ENCODE measurements at regions not wholly inside any gene's neighbourhood (a gene's known extent, or its start where the extent isn't known, plus 50 kb on each side); places are given as distances from the start of the nearest gene placed in this dataset.
A peak's percentile ranks its signal among the peaks of the same experiment; 100 is the strongest.

DNA sequence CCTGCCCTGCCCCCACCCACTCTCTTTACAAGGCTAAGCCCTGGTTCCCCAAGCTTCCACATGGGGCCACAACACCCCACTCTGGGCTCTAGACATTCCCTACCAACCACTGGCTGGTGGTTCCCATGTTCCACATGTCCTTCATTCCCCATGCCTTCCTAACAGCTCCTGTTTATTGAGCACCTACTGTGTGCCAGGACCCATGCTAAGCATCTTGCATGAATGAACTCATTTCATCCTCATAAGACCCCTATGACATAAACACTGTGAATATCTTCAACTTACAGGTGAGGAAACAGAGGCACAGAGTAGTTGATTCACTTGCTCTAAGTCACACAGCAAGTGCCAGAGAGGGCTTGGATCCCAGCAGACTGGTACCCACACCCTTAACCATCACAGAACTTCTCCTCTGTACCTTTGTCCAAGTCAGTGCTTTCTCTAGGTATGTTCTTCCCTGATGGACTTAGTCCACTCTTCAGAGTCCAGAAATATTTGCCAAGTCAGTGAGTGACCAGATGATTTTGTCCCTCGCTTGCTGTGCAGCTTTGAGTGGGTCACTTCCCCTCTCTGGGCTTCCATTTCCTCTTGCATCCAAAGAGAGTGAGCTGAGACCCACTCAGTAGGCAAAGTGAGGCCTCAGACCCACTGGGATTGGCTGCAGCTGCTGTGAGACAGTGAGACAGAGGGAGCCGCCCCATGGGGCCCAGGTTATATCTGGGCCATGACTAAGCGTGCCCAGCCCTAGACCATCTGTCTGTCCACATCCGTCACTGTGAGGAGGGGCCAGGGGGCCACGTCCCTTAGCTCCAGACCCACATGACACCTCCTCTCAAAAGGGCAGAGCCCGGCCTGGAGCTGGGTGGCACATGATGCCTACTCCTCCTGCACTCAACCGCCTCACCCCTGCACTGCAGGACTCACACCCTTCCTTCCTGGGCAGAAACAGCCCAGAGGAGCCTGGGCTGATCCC lies 132.4 kb downstream of the MN1 start:
- DNase-seq (ENCODE audit: low spot score), result no peak

DNA sequence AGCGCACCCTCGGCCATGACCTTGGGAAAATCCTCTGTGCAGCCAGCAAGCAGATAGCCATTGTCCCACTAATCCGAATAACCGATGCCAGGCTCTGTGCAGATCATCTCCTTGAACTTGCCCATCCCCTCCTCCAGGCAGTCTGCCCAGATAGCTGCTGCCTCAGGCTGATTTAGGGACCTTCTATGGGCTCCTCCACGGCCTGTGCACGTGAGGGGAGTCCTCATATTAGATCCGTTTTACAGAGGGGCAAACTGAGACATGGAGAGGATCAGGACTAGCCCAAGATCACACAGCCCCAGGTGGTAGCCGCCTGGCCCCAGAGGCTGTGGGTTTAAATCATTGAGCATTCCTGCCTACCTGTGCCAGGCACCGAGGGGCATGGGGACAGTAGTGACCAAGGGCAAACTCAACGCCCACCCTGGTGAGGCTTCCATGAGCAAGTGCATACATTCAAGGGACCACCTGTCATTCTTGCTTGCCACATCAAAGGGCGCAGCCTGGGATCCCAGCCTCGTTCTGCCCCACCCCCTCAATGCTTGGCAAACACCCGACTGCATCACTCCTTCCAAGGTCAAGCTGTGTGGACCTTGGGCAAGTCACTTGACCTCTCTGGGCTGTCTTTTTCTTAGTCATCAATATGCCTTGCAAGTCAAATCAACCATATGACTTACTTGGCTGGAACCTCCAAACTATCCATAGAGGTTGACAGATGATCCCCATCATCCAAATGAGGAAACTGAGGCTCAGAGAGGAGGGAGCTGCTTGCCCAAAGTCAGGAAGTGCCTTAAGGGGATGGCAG lies 131.6 kb downstream of the MN1 start:
- no peak for DNase-seq (ENCODE audit: low spot score)

DNA sequence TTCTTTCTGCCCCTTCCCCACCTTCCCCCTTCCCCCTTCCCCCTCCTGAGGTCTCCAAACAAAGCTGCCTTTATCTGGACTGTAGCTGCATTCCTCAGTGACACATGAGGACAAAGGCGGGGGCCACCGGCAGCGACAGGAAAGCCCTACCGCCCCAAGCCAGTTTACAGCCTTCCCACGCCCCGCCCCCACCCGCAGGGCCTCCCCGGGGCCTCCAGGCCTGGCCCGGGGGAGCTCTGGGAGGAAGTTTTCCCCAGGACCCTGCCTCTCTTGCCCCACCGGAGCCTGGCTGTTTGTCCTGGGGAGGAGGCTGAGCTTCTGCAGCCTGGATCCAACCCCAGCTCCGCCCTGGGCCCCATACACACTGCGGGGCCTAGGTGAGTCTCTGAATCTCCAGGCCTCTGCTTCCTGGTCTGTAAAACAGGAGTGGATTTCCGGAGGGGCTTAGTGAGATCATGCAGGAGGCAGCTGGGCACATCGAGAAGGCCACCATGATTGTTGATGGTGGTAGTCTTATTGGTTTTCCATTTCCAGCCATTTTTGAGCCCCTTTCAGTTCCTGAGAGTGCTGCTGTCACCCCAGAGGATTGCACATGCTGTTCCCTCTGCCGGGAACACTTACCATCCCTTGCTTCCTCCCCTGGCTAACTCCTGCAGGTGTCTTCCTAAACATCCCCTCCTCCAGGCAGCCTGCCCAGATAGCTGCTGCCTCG lies 130.7 kb downstream of the MN1 start:
- DNase-seq (ENCODE audit: low spot score), result peak; percentile 65

DNA sequence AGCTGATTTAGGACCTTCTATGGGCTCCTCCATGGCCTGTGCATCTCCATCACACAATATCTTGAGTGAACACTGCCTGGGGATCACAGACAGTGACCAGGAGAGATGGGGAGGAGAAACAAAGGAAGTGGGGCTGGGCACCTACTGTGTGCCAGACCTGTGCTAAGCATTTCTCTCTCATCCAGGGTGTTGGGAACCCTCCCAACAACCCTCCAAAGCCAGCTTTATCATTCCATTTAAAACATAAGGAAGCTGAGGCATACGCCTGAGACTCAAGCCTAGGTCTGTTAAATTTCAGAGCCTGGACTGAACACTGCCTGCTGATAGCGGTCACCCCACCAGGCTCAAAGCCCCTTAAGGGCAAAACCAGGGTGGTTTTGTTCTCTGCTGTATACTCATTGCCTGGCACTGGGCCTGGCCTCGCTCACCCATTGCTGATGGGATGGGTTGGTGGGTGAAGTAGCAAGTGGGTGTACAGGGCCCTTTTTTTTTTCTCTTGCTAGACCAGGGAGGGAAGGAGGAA lies 130.1 kb downstream of the MN1 start:
- no peak for DNase-seq (ENCODE audit: low spot score)

DNA sequence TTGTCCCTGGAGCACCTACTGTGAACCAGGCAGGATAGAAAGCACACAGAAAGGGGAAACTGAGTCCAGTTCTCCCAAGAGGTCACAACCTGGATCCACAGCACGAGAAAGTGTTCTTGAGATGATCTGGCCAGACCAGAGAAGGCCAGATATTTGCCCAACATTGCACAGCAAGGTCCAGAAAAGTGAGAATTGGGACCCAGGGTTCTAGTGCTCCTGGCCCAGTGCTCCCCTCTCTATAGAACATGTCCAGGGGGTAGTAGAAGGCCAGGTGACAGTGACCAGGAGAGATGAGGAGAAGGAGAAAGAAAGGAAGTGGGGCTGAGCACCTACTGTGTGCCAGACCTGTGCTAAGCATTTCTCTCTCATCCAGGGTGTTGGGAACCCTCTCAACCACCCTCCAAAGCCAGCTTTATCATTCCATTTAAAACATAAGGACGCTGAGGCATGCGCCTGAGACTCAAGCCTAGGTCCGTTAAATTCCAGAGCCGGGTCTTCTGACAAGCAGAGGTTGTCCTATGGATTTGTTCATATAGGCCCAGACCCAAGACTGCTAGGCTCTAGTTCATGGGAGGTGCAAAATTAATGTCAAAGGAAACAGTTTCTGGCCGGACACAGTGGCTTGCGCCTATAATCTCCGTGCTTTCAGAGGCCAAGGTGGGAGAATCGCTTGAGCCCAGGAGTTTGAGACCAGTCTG lies 128.7 kb downstream of the MN1 start:
- DNase-seq (ENCODE audit: low spot score), result no peak

DNA sequence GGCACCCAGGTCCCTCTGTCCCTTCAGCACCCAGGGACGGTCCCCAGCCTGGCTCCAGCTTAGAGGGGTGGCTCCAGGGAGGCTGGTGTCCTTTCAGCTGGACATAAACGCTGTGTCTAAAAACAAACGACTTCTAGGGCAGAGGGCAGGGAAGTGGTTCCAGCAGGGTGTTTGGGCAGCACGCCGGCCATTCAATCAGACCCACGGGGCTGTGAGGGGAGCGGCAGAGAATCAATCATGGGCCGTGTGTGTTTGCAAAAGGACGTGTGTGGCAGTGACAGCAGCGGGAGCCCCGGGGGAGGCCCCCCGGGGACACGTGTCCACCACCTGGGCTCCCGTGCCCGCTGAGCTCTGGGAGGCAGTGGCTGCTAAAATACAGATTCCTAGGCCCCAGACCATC lies 127.7 kb downstream of the MN1 start:
- DNase-seq (ENCODE audit: low spot score), result no peak

DNA sequence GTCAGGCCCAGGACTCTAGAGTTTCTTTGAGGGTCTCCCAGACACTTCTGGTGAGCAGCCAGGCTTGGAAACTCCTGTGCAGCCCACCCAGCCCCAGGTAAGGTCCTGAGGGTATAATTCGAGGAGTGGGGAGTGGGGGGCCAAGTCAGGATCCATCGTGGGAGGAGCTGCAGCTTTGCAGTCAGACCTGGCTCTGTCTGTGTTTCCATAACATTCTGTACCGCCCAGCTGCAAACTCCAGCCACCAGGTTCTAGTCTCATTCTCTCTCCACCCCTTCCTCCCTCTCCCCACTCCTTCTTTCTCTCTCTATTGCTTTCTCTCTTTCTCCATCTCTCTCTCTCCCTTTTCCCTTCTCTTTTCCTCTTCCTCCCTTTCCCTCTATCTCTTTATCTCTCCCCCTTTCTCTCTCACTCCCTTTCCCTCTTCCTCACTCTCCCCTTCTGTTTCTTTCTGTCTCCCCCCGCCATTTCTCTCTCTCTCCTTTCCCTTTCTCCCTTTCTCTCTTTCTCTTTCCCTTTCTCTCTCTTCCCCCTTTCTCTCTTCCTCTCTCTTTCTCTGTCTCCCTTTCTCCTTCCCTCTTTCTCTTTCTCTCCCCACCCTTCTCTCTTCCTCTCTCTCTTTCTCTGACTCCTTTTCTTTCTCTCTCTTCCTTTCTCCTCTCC lies 127.2 kb downstream of the MN1 start:
- DNase-seq (ENCODE audit: low spot score), result no peak

DNA sequence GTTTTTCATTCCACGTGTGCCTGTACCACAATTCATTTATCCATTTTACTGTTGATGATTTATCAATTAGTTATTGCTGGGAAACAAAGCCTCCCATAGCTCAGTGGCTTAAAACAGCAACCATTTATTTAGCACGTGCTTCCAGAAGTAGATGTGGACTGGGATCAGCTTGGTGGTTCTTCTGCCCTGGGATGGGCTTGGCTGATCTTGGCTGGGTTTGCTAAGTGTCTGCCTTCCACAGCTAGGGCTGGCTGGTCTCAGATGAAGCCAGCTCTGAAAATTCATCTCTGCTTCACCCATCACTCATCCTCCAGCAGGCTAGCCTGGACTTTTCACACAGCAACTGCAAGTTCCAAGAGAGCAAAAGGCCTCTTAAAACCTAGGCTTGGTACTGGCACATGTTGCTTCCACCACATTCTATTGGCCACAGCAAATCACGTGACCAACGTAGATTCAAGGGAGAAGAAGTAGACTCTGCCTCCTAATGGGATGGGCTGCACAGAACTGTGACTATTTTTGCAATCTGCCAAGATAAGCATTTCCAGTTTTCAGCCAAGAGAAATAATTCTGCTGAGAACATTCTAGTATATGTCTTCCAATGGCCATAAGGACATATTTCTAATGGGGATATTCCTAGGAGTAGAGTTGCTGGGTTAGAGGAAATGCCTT lies 124.9 kb downstream of the MN1 start:
- DNase-seq (ENCODE audit: low spot score), result no peak

DNA sequence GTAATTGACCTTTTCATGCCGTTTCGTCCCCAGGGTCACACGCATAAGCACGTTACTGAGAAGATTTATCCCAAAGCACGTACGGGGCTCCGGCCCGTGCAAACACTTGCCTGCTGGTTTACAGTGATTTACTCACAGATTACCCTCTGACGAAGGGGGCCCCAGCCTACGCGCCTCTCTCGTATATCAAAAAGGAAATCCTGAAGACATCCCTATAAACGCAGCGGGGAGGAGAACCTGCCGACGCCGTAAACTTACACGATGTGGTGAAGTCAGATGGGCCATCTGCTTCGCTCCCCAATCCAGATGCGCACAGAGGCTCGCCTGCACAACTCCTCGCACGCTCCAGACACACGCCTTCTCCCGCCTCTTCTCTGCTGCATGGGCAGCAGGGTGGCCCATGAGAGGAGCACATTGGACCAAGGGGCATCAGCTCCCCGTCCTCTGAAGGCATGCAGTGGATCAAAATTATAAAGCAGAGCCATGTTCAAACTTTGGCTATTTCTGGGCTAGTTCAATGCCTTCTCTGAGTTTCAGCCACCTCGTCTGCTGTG lies 123.6 kb downstream of the MN1 start:
- DNase-seq (ENCODE audit: low spot score), result no peak

DNA sequence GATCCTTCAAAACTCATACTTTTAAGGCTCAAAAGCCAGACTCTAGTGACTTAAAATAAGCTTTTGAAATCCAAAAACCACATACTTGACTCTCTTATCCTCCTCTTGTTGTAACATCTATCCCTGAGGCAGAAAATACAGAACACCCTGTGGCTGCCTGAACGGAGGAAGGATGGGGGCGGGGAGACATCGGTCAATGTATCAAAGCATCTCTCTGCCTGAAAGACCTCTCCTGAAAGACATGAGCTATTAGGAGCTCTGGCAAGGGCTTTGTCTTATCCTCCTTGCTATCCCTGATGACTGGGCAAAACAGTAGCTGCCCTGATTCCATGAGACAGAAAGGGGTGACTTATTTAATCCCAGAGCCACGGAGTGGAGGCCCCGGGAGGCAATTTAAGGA lies 122.4 kb downstream of the MN1 start:
- no peak for DNase-seq (ENCODE audit: low spot score)

DNA sequence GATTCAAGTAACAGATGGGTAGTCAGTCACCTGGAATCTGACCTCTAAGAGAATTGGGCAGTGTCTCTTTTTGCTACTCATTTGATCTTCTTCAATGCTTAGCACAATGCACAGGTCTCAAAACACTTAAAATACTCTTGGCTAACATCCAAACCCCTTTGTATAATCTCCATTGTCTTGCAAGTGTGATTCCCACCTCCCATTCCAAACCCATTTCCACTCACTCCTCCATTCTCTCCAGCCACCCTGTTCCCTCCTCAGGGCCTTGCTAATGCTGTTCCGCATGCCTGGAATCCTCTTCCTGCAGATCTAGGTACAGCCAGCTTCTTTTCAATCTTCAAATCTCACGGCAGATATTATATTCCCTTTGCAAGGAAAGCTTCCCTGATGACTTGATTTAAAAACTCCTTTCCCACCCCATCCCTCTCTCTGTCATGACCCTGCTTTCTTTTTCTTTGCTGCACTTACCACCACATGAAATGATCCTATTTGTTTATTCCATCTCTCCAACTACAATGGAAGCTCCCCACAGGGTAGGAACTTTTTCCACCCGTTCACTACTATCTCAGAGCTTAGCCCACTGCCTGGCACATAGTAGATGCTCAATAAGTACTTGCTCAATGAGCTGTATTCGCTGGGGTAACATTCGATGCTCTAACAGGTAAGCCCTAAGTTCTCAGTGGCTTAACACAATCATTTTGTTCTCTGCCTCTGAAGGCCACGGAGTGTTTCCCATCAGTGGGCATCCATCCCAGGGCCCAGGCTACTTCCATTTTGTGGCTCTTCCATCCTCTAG lies 121.7 kb downstream of the MN1 start:
- no peak for DNase-seq (ENCODE audit: low spot score)

DNA sequence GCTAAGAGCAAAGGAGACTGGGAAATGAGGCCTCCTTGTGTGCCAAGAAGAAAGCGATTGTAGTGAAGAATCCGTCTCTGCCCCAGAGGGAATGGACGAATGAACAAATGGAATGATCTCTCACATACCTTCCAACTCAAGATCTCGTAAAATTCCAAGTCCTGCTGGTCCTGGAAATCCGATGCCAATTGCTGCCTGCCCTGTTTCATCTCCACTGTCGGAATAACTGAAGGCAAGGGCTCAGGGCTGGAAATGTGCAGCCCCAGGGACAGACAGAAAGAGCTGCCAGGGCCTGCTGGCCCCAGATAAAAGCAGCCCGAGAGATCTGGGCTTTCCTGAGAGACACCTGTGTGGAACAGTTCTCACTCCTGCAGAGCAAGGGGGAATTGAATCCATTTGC lies 120.9 kb downstream of the MN1 start:
- DNase-seq (ENCODE audit: low spot score), result no peak

DNA sequence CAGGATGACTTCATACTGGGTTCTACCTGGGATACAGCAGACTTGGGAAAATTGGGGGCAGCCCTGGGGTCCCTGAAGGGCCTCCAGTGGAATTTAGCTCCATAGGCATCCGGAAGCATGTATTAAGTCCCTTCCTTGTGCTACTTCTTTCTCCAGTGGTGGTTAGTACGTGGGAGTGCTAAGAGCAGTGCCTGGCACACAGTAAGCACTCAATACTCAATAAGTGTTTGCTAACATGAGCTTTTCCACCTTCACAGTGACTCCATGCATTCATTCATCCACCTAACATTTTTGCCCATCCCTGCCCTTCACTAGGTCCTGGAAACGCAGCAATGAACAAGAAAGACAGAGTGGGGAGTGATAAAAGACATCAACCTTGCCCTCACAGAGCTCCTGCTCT lies 120.5 kb downstream of the MN1 start:
- no peak for DNase-seq (ENCODE audit: low spot score)

DNA sequence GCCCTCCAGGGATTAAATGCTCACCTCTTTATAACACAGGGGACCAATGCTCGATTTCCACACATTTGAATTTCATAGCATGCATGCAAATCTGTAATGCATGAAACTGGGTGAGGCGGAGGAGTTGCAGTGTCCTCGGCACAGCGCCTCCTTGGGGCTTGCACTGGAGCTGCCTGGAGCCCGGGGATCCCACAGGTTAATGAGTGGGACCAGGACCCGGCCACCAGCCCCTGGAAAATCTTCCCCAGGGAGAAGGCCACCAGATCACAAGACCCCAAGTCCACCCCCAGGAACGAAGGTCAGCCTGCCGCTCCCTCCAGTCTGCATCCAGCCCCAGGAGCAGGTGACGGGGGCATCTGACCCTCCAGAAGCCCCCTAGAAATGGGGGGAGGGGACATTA lies 119.1 kb downstream of the MN1 start:
- DNase-seq (ENCODE audit: low spot score), result no peak

DNA sequence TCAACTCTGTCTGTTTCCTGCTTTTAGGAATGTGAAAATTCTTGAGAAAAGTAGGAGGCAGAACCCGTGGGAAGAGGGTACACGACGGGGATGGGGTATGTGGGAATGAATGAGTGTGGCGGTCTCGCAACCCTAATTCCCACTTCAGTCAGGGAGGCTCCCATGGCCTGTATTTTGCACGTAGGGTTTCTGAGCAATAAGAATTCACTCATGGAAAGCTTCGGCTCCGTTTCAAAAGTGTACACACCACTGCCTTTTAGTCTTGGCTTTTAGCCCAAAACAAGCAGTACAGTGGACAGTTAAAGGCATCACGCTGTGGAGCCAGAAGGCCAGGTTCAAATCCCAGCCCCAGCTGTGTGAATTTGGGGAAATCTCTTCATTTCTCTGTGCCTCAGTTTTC lies 116.7 kb downstream of the MN1 start:
- no peak for DNase-seq (ENCODE audit: low spot score)

DNA sequence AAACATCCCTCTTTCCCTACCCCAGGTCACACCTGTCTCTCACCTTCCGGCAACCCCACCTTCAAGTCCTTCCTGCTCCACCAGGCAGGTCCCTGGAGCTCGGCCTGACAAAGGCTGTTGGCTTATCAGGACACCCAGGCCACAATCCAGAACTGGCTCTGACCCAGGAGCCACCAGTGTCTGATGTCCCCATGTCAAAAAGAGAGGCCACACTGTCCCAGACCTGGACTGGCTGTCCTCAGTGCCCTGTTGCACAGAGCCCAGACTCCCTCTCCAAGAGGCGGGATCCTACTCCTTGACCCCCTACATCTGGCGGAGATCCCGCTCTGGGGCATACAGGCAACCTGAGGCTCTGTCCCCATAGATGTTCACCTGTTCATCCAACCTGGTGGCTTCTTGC lies 116.0 kb downstream of the MN1 start:
- no peak for DNase-seq (ENCODE audit: low spot score)

DNA sequence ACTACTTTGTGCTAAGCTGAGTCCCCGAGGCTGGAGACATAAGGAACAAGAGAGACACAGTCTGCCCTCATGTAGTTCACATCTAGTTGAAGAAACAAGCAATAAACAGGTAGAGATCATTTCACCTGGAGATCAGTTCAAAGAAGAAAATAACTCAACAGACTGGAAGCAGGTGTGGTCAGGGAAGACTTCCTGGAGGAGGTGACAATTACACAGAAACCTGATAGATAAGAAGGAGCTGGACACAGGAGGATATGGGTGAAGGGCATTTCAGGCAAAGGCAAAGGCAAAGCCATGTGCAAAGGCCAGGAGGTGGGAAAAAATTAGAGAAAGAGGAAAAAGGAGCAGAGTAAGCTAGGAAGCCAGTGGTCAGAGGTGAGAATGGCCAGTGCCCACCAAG lies 115.6 kb downstream of the MN1 start:
- no peak for DNase-seq (ENCODE audit: low spot score)

DNA sequence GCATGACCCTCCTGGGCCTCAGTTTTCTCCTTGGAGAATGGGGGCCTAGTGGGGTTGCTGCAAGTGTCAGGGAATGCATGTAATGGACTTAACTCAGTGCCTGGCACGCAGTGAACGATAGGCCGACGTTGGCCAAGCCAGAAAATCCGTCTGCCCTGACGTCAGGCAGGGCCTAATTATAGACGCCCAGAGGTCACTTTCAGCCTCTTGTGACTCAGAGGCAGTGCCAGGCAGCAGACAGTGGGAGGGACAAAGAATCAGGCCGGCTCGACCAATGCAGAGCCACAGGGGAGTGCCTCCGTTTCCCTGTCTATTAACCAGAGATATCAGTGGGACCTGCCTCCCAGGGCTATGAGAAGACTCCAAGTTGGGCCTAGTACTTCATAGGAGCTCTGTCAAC lies 115.0 kb downstream of the MN1 start:
- no peak for DNase-seq (ENCODE audit: low spot score)

DNA sequence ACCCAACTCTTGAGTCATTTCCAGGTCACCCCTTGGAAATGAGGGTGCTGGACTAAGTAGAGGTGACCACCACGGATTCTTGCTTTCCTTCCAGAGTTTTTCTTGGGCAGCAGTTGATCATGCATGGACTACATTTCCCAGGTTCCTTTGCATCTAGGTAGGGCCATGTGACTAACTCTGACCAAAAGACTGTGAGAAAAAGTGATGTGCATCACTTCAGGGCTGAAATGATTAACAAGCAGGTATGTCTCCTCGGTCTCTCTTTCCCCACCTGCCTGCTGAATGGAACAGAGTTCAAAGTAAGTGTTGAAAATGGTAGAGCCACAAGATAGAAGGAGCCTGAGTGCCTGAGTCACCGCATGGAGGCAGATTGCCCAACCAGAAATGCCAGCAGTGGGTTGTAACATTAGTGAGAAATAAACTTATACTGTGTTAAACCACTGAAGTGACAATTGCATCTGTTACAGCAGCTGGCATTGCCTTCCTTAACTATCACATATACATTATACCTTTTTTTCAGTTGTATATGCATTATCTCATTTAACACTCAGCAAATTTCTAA lies 113.5 kb downstream of the MN1 start:
- DNase-seq (ENCODE audit: low spot score), result no peak
